ENCODE measurements at regions not wholly inside any gene's neighbourhood (a gene's known extent, or its start where the extent isn't known, plus 50 kb on each side); places are given as distances from the start of the nearest gene placed in this dataset.

DNA sequence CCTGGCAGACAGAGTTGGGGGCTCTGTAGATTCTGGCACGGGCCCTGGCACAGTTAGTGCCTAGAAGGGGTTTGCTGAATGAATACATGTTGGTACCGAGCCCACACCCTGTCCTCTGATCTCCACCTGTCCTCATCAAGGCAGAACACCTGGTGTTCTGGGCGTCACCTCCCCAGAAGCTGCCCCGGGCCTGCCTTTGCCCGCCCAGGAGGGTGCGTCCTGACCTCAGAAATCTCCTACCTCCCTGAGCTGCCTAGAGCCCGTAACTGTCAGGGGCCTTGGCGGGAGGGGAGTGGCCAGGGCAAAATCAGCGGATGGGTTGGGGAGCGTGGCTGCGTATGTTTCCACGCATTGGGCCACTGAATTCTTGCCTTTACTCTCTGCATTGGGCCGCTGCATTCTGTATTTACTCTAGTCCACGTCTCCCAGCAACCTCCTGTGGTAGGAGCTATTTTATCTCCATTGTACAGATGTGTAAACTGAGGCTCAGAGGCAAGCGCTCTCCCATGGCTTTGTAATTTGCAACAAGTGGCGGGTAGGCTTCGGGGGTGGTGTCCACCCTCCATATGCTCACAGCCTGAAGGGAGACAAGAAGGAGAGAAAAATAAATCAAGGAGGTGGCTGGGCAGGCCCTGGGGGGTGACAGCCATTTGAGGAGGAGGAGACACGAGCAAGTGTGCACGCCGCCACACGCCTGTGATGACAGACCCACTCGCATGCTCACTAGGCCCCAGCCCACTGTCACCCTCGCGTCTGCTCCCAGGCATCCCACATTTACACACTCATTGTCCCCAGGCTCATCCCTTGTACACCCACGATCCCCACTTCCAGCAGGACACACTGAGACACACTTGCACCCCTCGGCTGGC, 95.7 kb upstream of the WNT4 start:
- Histone ChIP-seq H3K9me3 (ENCODE audit: insufficient read depth, low read depth, low read length) (no peaks in the 10 kb centered on the region), H3K27ac (ENCODE audit: low read depth, low read length) (no peak overlapping the region), H3K4me3 (ENCODE audit: insufficient read depth, low read depth, low read length) (no peak overlapping the region), H4K20me1 (ENCODE audit: insufficient read depth, low read length) (no peaks in the 10 kb centered on the region), H3K27me3 (ENCODE audit: insufficient read depth, low read length) (peaks cover 23% of the 10 kb centered on the region), H3K9ac (ENCODE audit: low read length) (no peak overlapping the region), H3K4me2 (ENCODE audit: low read length) (no peak overlapping the region), H2AFZ (ENCODE audit: low read depth, low read length) (no peak overlapping the region), H3K4me1 (ENCODE audit: insufficient read depth, low read length) (no peaks in the 10 kb centered on the region), H3K36me3 (ENCODE audit: insufficient read depth, low read length) (no peaks in the 10 kb centered on the region), H3K79me2 (ENCODE audit: insufficient read depth, low read length) (no peaks in the 10 kb centered on the region)
- Mint-ChIP-seq H3K4me1 (ENCODE audit: low read depth, unreplicated experiment) (peaks cover 2% of the 10 kb centered on the region), H3K9me3 (ENCODE audit: unreplicated experiment) (no peaks in the 10 kb centered on the region), H3K36me3 (ENCODE audit: low read depth, unreplicated experiment) (peaks cover 3% of the 10 kb centered on the region), H3K27ac (ENCODE audit: unreplicated experiment) (no peak overlapping the region), H3K4me3 (ENCODE audit: unreplicated experiment) (no peak overlapping the region), H3K27me3 (ENCODE audit: low read depth, unreplicated experiment) (peaks cover 33% of the 10 kb centered on the region)
- no peak for DNase-seq (ENCODE audit: low read depth)
- FAIRE-seq, result no peak
- TF ChIP-seq, protein P1, sequence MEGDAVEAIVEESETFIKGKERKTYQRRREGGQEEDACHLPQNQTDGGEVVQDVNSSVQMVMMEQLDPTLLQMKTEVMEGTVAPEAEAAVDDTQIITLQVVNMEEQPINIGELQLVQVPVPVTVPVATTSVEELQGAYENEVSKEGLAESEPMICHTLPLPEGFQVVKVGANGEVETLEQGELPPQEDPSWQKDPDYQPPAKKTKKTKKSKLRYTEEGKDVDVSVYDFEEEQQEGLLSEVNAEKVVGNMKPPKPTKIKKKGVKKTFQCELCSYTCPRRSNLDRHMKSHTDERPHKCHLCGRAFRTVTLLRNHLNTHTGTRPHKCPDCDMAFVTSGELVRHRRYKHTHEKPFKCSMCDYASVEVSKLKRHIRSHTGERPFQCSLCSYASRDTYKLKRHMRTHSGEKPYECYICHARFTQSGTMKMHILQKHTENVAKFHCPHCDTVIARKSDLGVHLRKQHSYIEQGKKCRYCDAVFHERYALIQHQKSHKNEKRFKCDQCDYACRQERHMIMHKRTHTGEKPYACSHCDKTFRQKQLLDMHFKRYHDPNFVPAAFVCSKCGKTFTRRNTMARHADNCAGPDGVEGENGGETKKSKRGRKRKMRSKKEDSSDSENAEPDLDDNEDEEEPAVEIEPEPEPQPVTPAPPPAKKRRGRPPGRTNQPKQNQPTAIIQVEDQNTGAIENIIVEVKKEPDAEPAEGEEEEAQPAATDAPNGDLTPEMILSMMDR (IDR thresholded peaks at IDR 0.05; ENCODE audit: insufficient read depth, low read depth, low read length), result no peak
- no peak for TF ChIP-seq EZH2 (IDR thresholded peaks at IDR 0.05; ENCODE audit: insufficient read depth, low read length)

DNA sequence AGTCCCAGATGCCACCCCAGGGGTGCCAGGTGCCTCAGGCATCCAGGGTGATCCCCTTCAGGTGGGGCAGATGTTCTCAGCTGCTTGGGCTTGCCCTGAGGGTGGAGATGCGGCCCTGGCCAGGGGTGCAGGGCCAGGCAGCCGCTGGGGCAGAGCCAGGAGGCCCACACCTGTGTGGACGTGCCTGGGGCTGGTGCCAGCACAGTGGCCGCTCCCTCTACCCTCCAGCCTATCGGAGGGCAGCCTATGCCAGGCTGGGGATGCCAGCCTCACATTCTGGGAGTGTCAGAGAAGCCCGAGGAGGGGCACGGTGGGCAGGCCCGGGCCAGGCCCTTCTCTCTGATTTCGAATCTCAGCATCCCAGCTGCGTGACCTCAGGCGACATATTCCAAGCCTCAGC, 96.5 kb upstream of the WNT4 start:
- H3K4me3 Mint-ChIP-seq (ENCODE audit: unreplicated experiment), result no peak overlapping the region
- H3K4me3 ChIP-seq (ENCODE audit: insufficient read depth, low read depth, low read length), result no peak overlapping the region
- H3K9ac ChIP-seq (ENCODE audit: low read length), result no peak overlapping the region
- peaks cover 34% of the 10 kb centered on the region for H3K27me3 Mint-ChIP-seq (ENCODE audit: low read depth, unreplicated experiment)
- H3K79me2 ChIP-seq (ENCODE audit: insufficient read depth, low read length), result no peaks in the 10 kb centered on the region
- H2AFZ ChIP-seq (ENCODE audit: low read depth, low read length), result no peak overlapping the region
- no peaks in the 10 kb centered on the region for H3K9me3 ChIP-seq (ENCODE audit: insufficient read depth, low read depth, low read length)
- no peak overlapping the region for H3K4me2 ChIP-seq (ENCODE audit: low read length)
- no peak for DNase-seq (ENCODE audit: low read depth)
- H3K4me1 ChIP-seq (ENCODE audit: insufficient read depth, low read length), result no peaks in the 10 kb centered on the region
- TF ChIP-seq, protein P1 (IDR thresholded peaks at IDR 0.05; ENCODE audit: insufficient read depth, low read depth, low read length), result no peak
- no peak for TF ChIP-seq EZH2 (IDR thresholded peaks at IDR 0.05; ENCODE audit: insufficient read depth, low read length)
- H3K36me3 ChIP-seq (ENCODE audit: insufficient read depth, low read length), result no peaks in the 10 kb centered on the region
- FAIRE-seq, result no peak
- H3K27ac Mint-ChIP-seq (ENCODE audit: unreplicated experiment), result no peak overlapping the region
- H3K27me3 ChIP-seq (ENCODE audit: insufficient read depth, low read length), result peaks cover 24% of the 10 kb centered on the region
- H3K36me3 Mint-ChIP-seq (ENCODE audit: low read depth, unreplicated experiment), result peaks cover 3% of the 10 kb centered on the region
- no peaks in the 10 kb centered on the region for H4K20me1 ChIP-seq (ENCODE audit: insufficient read depth, low read length)
- H3K9me3 Mint-ChIP-seq (ENCODE audit: unreplicated experiment), result no peaks in the 10 kb centered on the region
- peaks cover 2% of the 10 kb centered on the region for H3K4me1 Mint-ChIP-seq (ENCODE audit: low read depth, unreplicated experiment)
- H3K27ac ChIP-seq (ENCODE audit: low read depth, low read length), result no peak overlapping the region

DNA sequence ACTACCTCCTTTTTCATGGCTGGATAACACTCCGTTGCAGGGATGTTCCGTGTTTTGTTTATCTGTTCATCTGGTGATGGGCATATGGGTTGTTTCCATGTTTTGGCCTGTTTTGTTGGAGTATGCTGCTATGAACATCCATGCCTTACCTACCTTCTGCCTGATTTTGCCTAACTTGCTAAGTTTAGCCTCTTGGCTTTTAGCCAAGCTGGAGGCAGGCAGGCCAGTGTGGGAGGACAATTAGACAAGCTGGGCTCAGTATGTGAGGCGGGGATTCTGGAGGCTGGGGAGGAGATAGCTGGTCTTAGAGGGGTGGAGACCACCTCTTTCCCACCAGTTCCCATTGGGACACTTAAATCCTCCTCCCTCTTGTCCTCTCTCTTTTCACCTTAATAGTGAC, 98.4 kb upstream of the WNT4 start:
- H3K27me3 ChIP-seq (ENCODE audit: insufficient read depth, low read length), result peaks cover 10% of the 10 kb centered on the region
- H3K9me3 ChIP-seq (ENCODE audit: insufficient read depth, low read depth, low read length), result no peaks in the 10 kb centered on the region
- no peaks in the 10 kb centered on the region for H3K9me3 Mint-ChIP-seq (ENCODE audit: unreplicated experiment)
- peaks cover 2% of the 10 kb centered on the region for H3K4me1 Mint-ChIP-seq (ENCODE audit: low read depth, unreplicated experiment)
- no peak for DNase-seq (ENCODE audit: low read depth)
- H3K4me2 ChIP-seq (ENCODE audit: low read length), result no peak overlapping the region
- no peak overlapping the region for H3K4me3 ChIP-seq (ENCODE audit: insufficient read depth, low read depth, low read length)
- H3K27ac Mint-ChIP-seq (ENCODE audit: unreplicated experiment), result no peak overlapping the region
- H3K27ac ChIP-seq (ENCODE audit: low read depth, low read length), result no peak overlapping the region
- no peak overlapping the region for H3K9ac ChIP-seq (ENCODE audit: low read length)
- H3K79me2 ChIP-seq (ENCODE audit: insufficient read depth, low read length), result no peaks in the 10 kb centered on the region
- H3K4me1 ChIP-seq (ENCODE audit: insufficient read depth, low read length), result no peaks in the 10 kb centered on the region
- H3K36me3 Mint-ChIP-seq (ENCODE audit: low read depth, unreplicated experiment), result peaks cover 3% of the 10 kb centered on the region
- H3K36me3 ChIP-seq (ENCODE audit: insufficient read depth, low read length), result no peaks in the 10 kb centered on the region
- peaks cover 31% of the 10 kb centered on the region for H3K27me3 Mint-ChIP-seq (ENCODE audit: low read depth, unreplicated experiment)
- H4K20me1 ChIP-seq (ENCODE audit: insufficient read depth, low read length), result no peaks in the 10 kb centered on the region
- no peak overlapping the region for H3K4me3 Mint-ChIP-seq (ENCODE audit: unreplicated experiment)
- no peak for TF ChIP-seq EZH2 (IDR thresholded peaks at IDR 0.05; ENCODE audit: insufficient read depth, low read length)
- TF ChIP-seq, protein P1 (IDR thresholded peaks at IDR 0.05; ENCODE audit: insufficient read depth, low read depth, low read length), result no peak
- FAIRE-seq, result no peak
- no peak overlapping the region for H2AFZ ChIP-seq (ENCODE audit: low read depth, low read length)
